Loucy (cell line): ENCODE measurements at regions not wholly inside any gene's neighbourhood (a gene's known extent, or its start where the extent isn't known, plus 50 kb on each side); places are given as distances from the start of the nearest gene placed in this dataset.

ENCODE experiments used
- H2AFZ ChIP-seq: fragments of 200-600 bp; sonication (generic); 2 replicates; pipeline ENCODE4 v1.6.0; 2016; ENCODE audit warnings: antibody characterized with exemption, mild to moderate bottlenecking, low read length, moderate library complexity
- H3F3A ChIP-seq: fragments of 200-600 bp; 2 replicates; pipeline ENCODE4 v1.6.0; 2016; ENCODE audit warnings: antibody characterized with exemption, low read depth, mild to moderate bottlenecking
- H3K27me3 ChIP-seq: fragments of 200-600 bp; sonication (generic); 2 replicates; pipeline ENCODE4 v1.6.1; 2014; ENCODE audit warnings: low read length, mild to moderate bottlenecking; ENCODE audit not compliant: insufficient read depth, poor library complexity, severe bottlenecking
- H3K36me3 ChIP-seq: fragments of 200-600 bp; sonication (generic); 2 replicates; pipeline ENCODE4 v1.6.1; 2016; ENCODE audit warnings: low read length; ENCODE audit not compliant: insufficient read depth
- H3K4me1 ChIP-seq: fragments of 200-600 bp; sonication (generic); 2 replicates; pipeline ENCODE4 v1.5.1; 2014; ENCODE audit warnings: low read length, mild to moderate bottlenecking; ENCODE audit not compliant: insufficient read depth, poor library complexity, severe bottlenecking
- H3K4me2 ChIP-seq: fragments of 200-600 bp; sonication (generic); 2 replicates; pipeline ENCODE4 v1.6.0; 2014; ENCODE audit warnings: antibody characterized with exemption, low read length, low read depth, mild to moderate bottlenecking; ENCODE audit not compliant: poor library complexity, severe bottlenecking
- H3K4me3 ChIP-seq: fragments of 200-600 bp; sonication (generic); 2 replicates; pipeline ENCODE4 v1.5.1; 2014; ENCODE audit warnings: low read length, mild to moderate bottlenecking, mixed read lengths; ENCODE audit not compliant: poor library complexity, severe bottlenecking
- H3K79me2 ChIP-seq: fragments of 200-600 bp; sonication (generic); 2 replicates; pipeline ENCODE4 v1.6.1; 2014; ENCODE audit warnings: low read length; ENCODE audit not compliant: insufficient read depth
- H3K9ac ChIP-seq: fragments of 200-600 bp; sonication (generic); 2 replicates; pipeline ENCODE4 v1.6.0; 2014; ENCODE audit warnings: mild to moderate bottlenecking, low read depth, low read length, moderate library complexity; ENCODE audit not compliant: poor library complexity, severe bottlenecking
- H3K9me2 ChIP-seq: fragments of 200-600 bp; sonication (generic); replicated peaks from 2 replicates; pipeline ENCODE4 v1.6.1; 2016; ENCODE audit warnings: low read depth, low read length, mixed read lengths
- H3K9me3 ChIP-seq: fragments of 200-600 bp; sonication (generic); 2 replicates; pipeline ENCODE4 v1.6.1; 2014; ENCODE audit warnings: mild to moderate bottlenecking, antibody characterized with exemption, low read length, low read depth; ENCODE audit not compliant: insufficient read depth
- H4K20me1 ChIP-seq: fragments of 200-600 bp; sonication (generic); 2 replicates; pipeline ENCODE4 v1.6.0; 2014; ENCODE audit warnings: antibody characterized with exemption, low read length, mild to moderate bottlenecking; ENCODE audit not compliant: insufficient read depth, poor library complexity, severe bottlenecking
- CTCF ChIP-seq: fragments of 200-600 bp; sonication (generic); conservative IDR thresholded peaks from 2 replicates; pipeline ENCODE4 v1.5.1; 2014; ENCODE audit warnings: mild to moderate bottlenecking, antibody characterized with exemption, low read length
- EZH2phosphoT487 ChIP-seq: fragments of 200-600 bp; IDR thresholded peaks from 2 replicates; pipeline ENCODE4 v1.6.1; 2018; ENCODE audit warnings: antibody characterized with exemption, mild to moderate bottlenecking, moderate library complexity, borderline replicate concordance

GRCh38 chr3:88262527-88262926 lies 112.8 kb downstream of the C3orf38 start:
- Histone ChIP-seq H3K4me2 (no peak overlapping the region), H3K4me1 (no peaks in the 10 kb centered on the region), H3K9ac (no peak overlapping the region), H3K27me3 (no peaks in the 10 kb centered on the region), H4K20me1 (no peaks in the 10 kb centered on the region), H3F3A (no peaks in the 10 kb centered on the region), H2AFZ (no peak overlapping the region), H3K9me2 (no peaks in the 10 kb centered on the region), H3K9me3 (no peaks in the 10 kb centered on the region), H3K4me3 (no peak overlapping the region), H3K36me3 (no peaks in the 10 kb centered on the region), H3K79me2 (no peaks in the 10 kb centered on the region)
- TF ChIP-seq CTCF: no peak
- TF ChIP-seq EZH2phosphoT487: no peak

GRCh38 chr3:88263417-88264100 lies 113.8 kb downstream of the C3orf38 start:
- Histone ChIP-seq H3K4me1 (no peaks in the 10 kb centered on the region), H3K4me2 (no peak overlapping the region), H3K36me3 (no peaks in the 10 kb centered on the region), H4K20me1 (no peaks in the 10 kb centered on the region), H3K9me2 (no peaks in the 10 kb centered on the region), H2AFZ (no peak overlapping the region), H3K27me3 (no peaks in the 10 kb centered on the region), H3K9me3 (no peaks in the 10 kb centered on the region), H3K9ac (no peak overlapping the region), H3K79me2 (no peaks in the 10 kb centered on the region), H3F3A (no peaks in the 10 kb centered on the region), H3K4me3 (no peak overlapping the region)
- TF ChIP-seq CTCF (no peak), EZH2phosphoT487 (no peak)

- Histone ChIP-seq H3K9me2 (no peaks in the 10 kb centered on the region), H3K4me1 (no peaks in the 10 kb centered on the region), H3K4me2 (no peak overlapping the region), H3K36me3 (no peaks in the 10 kb centered on the region), H3K9me3 (no peaks in the 10 kb centered on the region), H4K20me1 (no peaks in the 10 kb centered on the region), H3K79me2 (no peaks in the 10 kb centered on the region), H3F3A (no peaks in the 10 kb centered on the region), H3K9ac (no peak overlapping the region), H3K4me3 (no peak overlapping the region), H3K27me3 (no peaks in the 10 kb centered on the region), H2AFZ (no peak overlapping the region)
- TF ChIP-seq CTCF (no peak), EZH2phosphoT487 (no peak)
Observed at GRCh38 chr3:88267441-88267840, 117.7 kb downstream of the C3orf38 start.
